LNCaP clone FGC (cell line): ENCODE measurements at regions not wholly inside any gene's neighbourhood (a gene's known extent, or its start where the extent isn't known, plus 50 kb on each side); places are given as distances from the start of the nearest gene placed in this dataset.

Experiments used
- DNase-seq: peaks from one replicate; pipeline ENCODE4 v3.0.0-alpha.2; 2011; ENCODE audit warnings: low read depth
- H3K4me3 ChIP-seq: 2 replicates; pipeline ENCODE4 v1.5.1; 2011; ENCODE audit warnings: mild to moderate bottlenecking, low read depth, low read length, control low read depth
- CTCF ChIP-seq: IDR thresholded peaks from 2 replicates; pipeline ENCODE4 v1.5.1; 2012; ENCODE audit warnings: mild to moderate bottlenecking; ENCODE audit not compliant: control insufficient read depth, insufficient read depth; ENCODE audit errors: extremely low read depth

GRCh38 chr18:59047321-59048047 is 92.2 kb upstream of the SEC11C start:
- DNase-seq, result no peak
- TF ChIP-seq CTCF, result no peak
- no peak overlapping the region for H3K4me3 ChIP-seq

- no peak for TF ChIP-seq CTCF
- H3K4me3 ChIP-seq, result no peak overlapping the region
- no peak for DNase-seq
Observed at GRCh38 chr18:59048048-59048363, 91.7 kb upstream of the SEC11C start.

GRCh38 chr18:59048378-59048777 is 91.3 kb upstream of the SEC11C start:
- TF ChIP-seq CTCF, result no peak
- no peak for DNase-seq
- no peak overlapping the region for H3K4me3 ChIP-seq

- TF ChIP-seq CTCF, result no peak
- no peak for DNase-seq
- H3K4me3 ChIP-seq, result no peak overlapping the region
Observed at GRCh38 chr18:59049721-59050660, 89.7 kb upstream of the SEC11C start.

GRCh38 chr18:59050661-59051057 is 89.0 kb upstream of the SEC11C start:
- TF ChIP-seq CTCF, result no peak
- no peak for DNase-seq
- H3K4me3 ChIP-seq, result no peak overlapping the region

- H3K4me3 ChIP-seq, result no peak overlapping the region
- no peak for TF ChIP-seq CTCF
- no peak for DNase-seq
Observed at GRCh38 chr18:59051470-59052165, 88.1 kb upstream of the SEC11C start.
